ENCODE measurements at regions not wholly inside any gene's neighbourhood (a gene's known extent, or its start where the extent isn't known, plus 50 kb on each side); places are given as distances from the start of the nearest gene placed in this dataset.

DNA sequence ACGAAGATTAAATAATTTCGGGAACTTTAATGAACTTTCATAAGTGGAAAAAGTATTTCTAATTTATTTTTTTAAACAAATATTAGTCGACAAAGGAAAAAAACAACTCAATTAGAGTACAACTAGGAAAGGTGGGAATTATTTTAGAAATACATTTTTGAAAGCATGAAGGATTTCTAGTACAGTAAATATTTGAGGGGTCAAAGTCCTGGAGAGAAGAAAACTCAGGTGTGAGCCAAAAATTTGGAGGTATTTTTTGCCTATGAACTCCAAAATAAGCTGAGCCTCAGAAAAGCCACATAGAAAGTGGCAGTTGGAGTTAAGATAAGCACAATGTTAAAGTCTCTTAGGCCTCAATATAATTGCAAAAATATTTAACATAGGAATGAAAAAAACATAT, 2017.3 kb downstream of the C4orf33 start:
- TF ChIP-seq EZH2 (IDR thresholded peaks at IDR 0.05; ENCODE audit: low read length, missing control alignments), result no peak
- no peak for TF ChIP-seq CTCF (conservative IDR thresholded peaks at IDR 0.05 in 1 of 2, IDR thresholded peaks at IDR 0.05 in 1 of 2; ENCODE audit: low read depth in 1 of 2, low read length in 2 of 2)

All from fibroblast of lung (primary cell).